Panc1 (cell line): ENCODE measurements at regions not wholly inside any gene's neighbourhood (a gene's known extent, or its start where the extent isn't known, plus 50 kb on each side); places are given as distances from the start of the nearest gene placed in this dataset.
"Not testable (repeated sequence)": the region's sequence is repeated elsewhere in the genome, so short reads cannot be mapped to it uniquely, and the experiment has no call there.

ENCODE experiments used
- ATAC-seq: fragments of 200-7000 bp; cut with Tn5 transposase; 2 replicates; pipeline ENCODE4 v1.9.1; 2020; ENCODE audit warnings: mild to moderate bottlenecking, moderate library complexity
- BruUV-seq: library from RNA; stranded (reverse); fragments of 400-500 nt; replicated peaks from 2 replicates; lab custom pipeline; 2021; lab: Mats Ljungman, UMichigan
- CTCF ChIA-PET: fragments of 300-600 bp; sonication (Branson Sonifier 250); formaldehyde crosslinking; loops from one replicate; lab custom pipeline; 2022; ENCODE audit warnings: antibody characterized with exemption; lab: Charles Lee
- POLR2A ChIA-PET: fragments of 300-600 bp; sonication (Branson Sonifier 250); formaldehyde crosslinking; loops from one replicate; lab custom pipeline; 2022; ENCODE audit warnings: antibody characterized with exemption; lab: Charles Lee
- DNase-seq: peaks from one replicate; pipeline ENCODE4 v3.0.0-alpha.2; 2010; ENCODE audit warnings: low read depth, low spot score
- H3K27ac ChIP-seq: 2 replicates; pipeline ENCODE4 v1.5.1; 2011; ENCODE audit warnings: mild to moderate bottlenecking, low read length, inconsistent platforms
- H3K27me3 ChIP-seq: fragments of 200-500 bp; sonication (Bioruptor generic); 2 replicates; pipeline ENCODE4 v1.6.0; 2014; ENCODE audit warnings: low read length, inconsistent platforms; ENCODE audit not compliant: control insufficient read depth, insufficient read depth
- H3K36me3 ChIP-seq: fragments of 200-500 bp; sonication (Bioruptor generic); 2 replicates; pipeline ENCODE4 v1.5.1; 2014; ENCODE audit warnings: inconsistent platforms, mild to moderate bottlenecking, low read length, moderate library complexity; ENCODE audit not compliant: control insufficient read depth, insufficient read depth
- H3K4me1 ChIP-seq: 2 replicates; pipeline ENCODE4 v1.5.1; 2011; ENCODE audit warnings: inconsistent platforms, mild to moderate bottlenecking, low read length, moderate library complexity; ENCODE audit not compliant: control insufficient read depth, insufficient read depth
- H3K4me3 ChIP-seq, 2 experiments: 2 replicates each; pipeline ENCODE4 v1.5.1; 2011 to 2012; ENCODE audit warnings: low read depth in 2 of 2, low read length in 2 of 2, mild to moderate bottlenecking in 2 of 2, inconsistent platforms in 1 of 2, moderate library complexity in 1 of 2
- H3K9me3 ChIP-seq: fragments of 200-500 bp; sonication (Bioruptor generic); 2 replicates; pipeline ENCODE4 v1.5.1; 2014; ENCODE audit warnings: low read depth, mild to moderate bottlenecking, inconsistent platforms, low read length, moderate library complexity; ENCODE audit not compliant: control insufficient read depth, insufficient read depth
- CTCF ChIP-seq: fragments of 450-650 bp; IDR thresholded peaks from 2 replicates; pipeline ENCODE4 v1.5.1; 2017; ENCODE audit warnings: mild to moderate bottlenecking
- POLR2AphosphoS5 ChIP-seq: IDR thresholded peaks from 2 replicates; pipeline ENCODE4 v1.6.1; 2012; ENCODE audit warnings: mild to moderate bottlenecking, low read depth, low read length, moderate library complexity
- SIN3A ChIP-seq: IDR thresholded peaks from 2 replicates; pipeline ENCODE4 v1.6.1; 2012; ENCODE audit warnings: low read depth, mild to moderate bottlenecking, low read length, moderate library complexity, borderline replicate concordance; ENCODE audit not compliant: insufficient read depth
- TCF7L2 ChIP-seq: IDR thresholded peaks from 2 replicates; pipeline ENCODE4 v1.6.1; 2011; ENCODE audit warnings: mild to moderate bottlenecking, low read depth, low read length, inconsistent platforms
- in situ Hi-C: cut with HindIII; loops from 2 replicates; pipeline ENCODE4 v1.10.0; 2016; ENCODE audit warnings: low sequenced_read_pairs, low pct_unique_long_range_greater_than_20kb
- intact Hi-C: fragments of 100-400 bp; cut with micrococcal nuclease; formaldehyde crosslinking; loops from one replicate; pipeline ENCODE4 v1.10.0; 2022; ENCODE audit not compliant: unreplicated experiment
- TF ChIP-seq, protein P1 (sequence below), 2 experiments: IDR thresholded peaks; 2 replicates each; pipeline ENCODE4 v1.6.1; 2011 to 2012; ENCODE audit warnings: low read depth in 2 of 2, control low read depth in 1 of 2, low read length in 1 of 2, mild to moderate bottlenecking in 1 of 2, moderate library complexity in 1 of 2; ENCODE audit not compliant: insufficient read depth in 1 of 2

- no peak for DNase-seq
- Histone ChIP-seq H3K36me3 (no peaks in the 10 kb centered on the region), H3K27ac (no peak overlapping the region), H3K4me1 (no peaks in the 10 kb centered on the region), H3K9me3 (no peaks in the 10 kb centered on the region), H3K27me3 (no peaks in the 10 kb centered on the region), H3K4me3 (no peak overlapping the region)
- ATAC-seq, result no peak
- TF ChIP-seq CTCF (peak; percentile 31), POLR2AphosphoS5 (no peak)
- in situ Hi-C loops, result no loop called here
- BruUV-seq, result no TSS peak
- POLR2A ChIA-PET, result no interaction called here
- intact Hi-C loops, result no loop called here
- CTCF ChIA-PET, result no interaction called here
These were observed 81.2 kb upstream of the TRPC7 start for GRCh38 chr5:136446565-136446964.

GRCh38 chr5:136444099-136444498, 78.8 kb upstream of the TRPC7 start:
- ATAC-seq, CTCF ChIA-PET, in situ Hi-C loops: not testable (repeated sequence)

GRCh38 chr5:136439367-136439766, 74.0 kb upstream of the TRPC7 start:
- intact Hi-C loops, result no loop called here
- TF ChIP-seq POLR2AphosphoS5 (no peak), SIN3A (no peak), CTCF (no peak), TCF7L2 (no peak)
- TF ChIP-seq, protein P1, sequence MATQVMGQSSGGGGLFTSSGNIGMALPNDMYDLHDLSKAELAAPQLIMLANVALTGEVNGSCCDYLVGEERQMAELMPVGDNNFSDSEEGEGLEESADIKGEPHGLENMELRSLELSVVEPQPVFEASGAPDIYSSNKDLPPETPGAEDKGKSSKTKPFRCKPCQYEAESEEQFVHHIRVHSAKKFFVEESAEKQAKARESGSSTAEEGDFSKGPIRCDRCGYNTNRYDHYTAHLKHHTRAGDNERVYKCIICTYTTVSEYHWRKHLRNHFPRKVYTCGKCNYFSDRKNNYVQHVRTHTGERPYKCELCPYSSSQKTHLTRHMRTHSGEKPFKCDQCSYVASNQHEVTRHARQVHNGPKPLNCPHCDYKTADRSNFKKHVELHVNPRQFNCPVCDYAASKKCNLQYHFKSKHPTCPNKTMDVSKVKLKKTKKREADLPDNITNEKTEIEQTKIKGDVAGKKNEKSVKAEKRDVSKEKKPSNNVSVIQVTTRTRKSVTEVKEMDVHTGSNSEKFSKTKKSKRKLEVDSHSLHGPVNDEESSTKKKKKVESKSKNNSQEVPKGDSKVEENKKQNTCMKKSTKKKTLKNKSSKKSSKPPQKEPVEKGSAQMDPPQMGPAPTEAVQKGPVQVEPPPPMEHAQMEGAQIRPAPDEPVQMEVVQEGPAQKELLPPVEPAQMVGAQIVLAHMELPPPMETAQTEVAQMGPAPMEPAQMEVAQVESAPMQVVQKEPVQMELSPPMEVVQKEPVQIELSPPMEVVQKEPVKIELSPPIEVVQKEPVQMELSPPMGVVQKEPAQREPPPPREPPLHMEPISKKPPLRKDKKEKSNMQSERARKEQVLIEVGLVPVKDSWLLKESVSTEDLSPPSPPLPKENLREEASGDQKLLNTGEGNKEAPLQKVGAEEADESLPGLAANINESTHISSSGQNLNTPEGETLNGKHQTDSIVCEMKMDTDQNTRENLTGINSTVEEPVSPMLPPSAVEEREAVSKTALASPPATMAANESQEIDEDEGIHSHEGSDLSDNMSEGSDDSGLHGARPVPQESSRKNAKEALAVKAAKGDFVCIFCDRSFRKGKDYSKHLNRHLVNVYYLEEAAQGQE (IDR thresholded peaks at IDR 0.05; ENCODE audit: insufficient read depth in 1 of 2, low read depth in 2 of 2, low read length in 1 of 2), result no peak
- no peaks in the 10 kb centered on the region for H3K36me3 ChIP-seq
- H3K4me1 ChIP-seq, result no peaks in the 10 kb centered on the region
- no peak for ATAC-seq
- BruUV-seq, result no TSS peak
- no peaks in the 10 kb centered on the region for H3K9me3 ChIP-seq
- in situ Hi-C loops, result no loop called here
- no peak overlapping the region for H3K4me3 ChIP-seq
- no peak overlapping the region for H3K27ac ChIP-seq
- POLR2A ChIA-PET, result no interaction called here
- CTCF ChIA-PET, result no interaction called here
- no peak for DNase-seq
- H3K27me3 ChIP-seq, result no peaks in the 10 kb centered on the region

More at GRCh38 chr5:136444099-136444498, 78.8 kb upstream of the TRPC7 start:
- H3K4me1 ChIP-seq, intact Hi-C loops, H3K36me3 ChIP-seq, H3K27me3 ChIP-seq, H3K27ac ChIP-seq, POLR2A ChIA-PET, H3K4me3 ChIP-seq, H3K9me3 ChIP-seq, DNase-seq, BruUV-seq: not testable (repeated sequence)
